NB4 (cell line): ENCODE measurements at regions not wholly inside any gene's neighbourhood (a gene's known extent, or its start where the extent isn't known, plus 50 kb on each side); places are given as distances from the start of the nearest gene placed in this dataset.

Experiments used
- DNase-seq: peaks from one replicate; pipeline ENCODE4 v3.0.0; 2010; ENCODE audit warnings: low read depth
- H3K4me3 ChIP-seq: one replicate; pipeline ENCODE4 v1.5.1; 2011; ENCODE audit warnings: mild to moderate bottlenecking, low read depth, low read length, moderate library complexity
- CTCF ChIP-seq: IDR thresholded peaks from one replicate; pipeline ENCODE4 v1.5.1; 2012; ENCODE audit warnings: low read depth, low read length
- MAX ChIP-seq: IDR thresholded peaks from 2 replicates; pipeline ENCODE4 v1.6.1; 2011; ENCODE audit warnings: low read depth, low read length
- MYC ChIP-seq: IDR thresholded peaks from 2 replicates; pipeline ENCODE4 v1.6.1; 2011; ENCODE audit warnings: low read depth, low read length
- POLR2A ChIP-seq: IDR thresholded peaks from 2 replicates; pipeline ENCODE4 v1.6.1; 2011; ENCODE audit warnings: mild to moderate bottlenecking; ENCODE audit not compliant: insufficient read length; ENCODE audit errors: extremely low read depth

- no peak for DNase-seq
- TF ChIP-seq CTCF (no peak), MAX (no peak), POLR2A (no peak), MYC (no peak)
- no peak overlapping the region for H3K4me3 ChIP-seq
These were observed 442.6 kb downstream of the PRDM2 start for GRCh38 chr1:14142397-14143100.

GRCh38 chr1:14143777-14144176 lies 443.8 kb downstream of the PRDM2 start:
- DNase-seq = no peak
- no peak overlapping the region for H3K4me3 ChIP-seq
- no peak for TF ChIP-seq POLR2A
- TF ChIP-seq MYC = no peak
- no peak for TF ChIP-seq MAX
- TF ChIP-seq CTCF = no peak

- TF ChIP-seq MYC (no peak), CTCF (no peak)
- no peak for DNase-seq
- H3K4me3 ChIP-seq = no peak overlapping the region
These were observed 448.5 kb downstream of the PRDM2 start for GRCh38 chr1:14148526-14148925.

GRCh38 chr1:14149431-14149830 lies 449.1 kb upstream of the KAZN start:
- H3K4me3 ChIP-seq = no peak overlapping the region
- no peak for DNase-seq
- TF ChIP-seq POLR2A (no peak), MYC (no peak), CTCF (no peak), MAX (no peak)

GRCh38 chr1:14156543-14156942 lies 441.9 kb upstream of the KAZN start:
- TF ChIP-seq MYC = no peak
- no peak for TF ChIP-seq MAX
- TF ChIP-seq POLR2A = no peak
- TF ChIP-seq CTCF = no peak
- no peak overlapping the region for H3K4me3 ChIP-seq
- DNase-seq = no peak

GRCh38 chr1:14160781-14161180 lies 437.7 kb upstream of the KAZN start:
- no peak overlapping the region for H3K4me3 ChIP-seq
- TF ChIP-seq CTCF (no peak), MYC (no peak), POLR2A (no peak), MAX (no peak)
- no peak for DNase-seq
